Islet precursor cell (in vitro differentiated cells): ENCODE measurements at regions not wholly inside any gene's neighbourhood (a gene's known extent, or its start where the extent isn't known, plus 50 kb on each side); places are given as distances from the start of the nearest gene placed in this dataset.

Source experiments
- DNase-seq: peaks from one replicate; pipeline ENCODE4 v3.0.0-alpha.2; 2018

DNA sequence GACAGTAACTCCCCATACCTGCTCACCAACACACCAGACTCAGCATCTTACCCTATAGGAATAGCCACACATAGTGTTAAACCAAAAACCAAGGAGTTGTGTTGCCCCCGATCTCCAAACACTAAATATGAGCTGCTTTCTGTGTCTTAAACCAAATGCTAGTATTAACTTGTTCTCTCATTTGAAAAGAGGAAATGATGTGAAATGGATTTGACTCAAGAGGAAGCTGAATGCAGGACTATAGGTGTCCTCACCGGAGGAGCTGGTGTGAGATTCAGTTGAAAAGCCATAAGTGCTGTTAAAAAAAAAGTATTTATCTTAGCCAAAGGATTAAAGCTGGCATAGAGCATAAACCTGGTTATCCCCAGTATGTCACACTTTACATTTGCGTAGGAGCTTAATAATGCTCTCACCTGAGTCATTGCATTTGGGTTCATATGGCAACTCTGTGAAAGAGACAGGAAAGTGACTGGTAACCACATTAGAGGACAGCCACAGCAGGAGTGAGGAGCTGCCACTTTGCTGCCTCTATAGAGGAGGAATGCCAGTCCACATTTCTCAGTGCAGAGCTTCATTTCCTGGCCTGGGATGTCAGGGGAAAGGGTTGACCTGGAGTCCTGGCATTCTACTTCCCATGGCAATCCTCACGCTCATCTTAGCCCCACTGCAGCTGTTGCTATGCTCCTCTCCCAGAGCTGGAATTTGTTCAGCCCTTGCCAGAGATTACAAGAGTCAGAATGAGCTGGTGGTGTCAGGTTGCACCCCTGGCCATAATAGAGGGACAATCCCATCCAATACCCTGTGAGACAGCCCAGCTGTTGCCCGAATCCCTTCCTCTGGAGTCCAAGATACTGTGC lies 143.3 kb upstream of the ANKFN1 start:
- DNase-seq: peak; percentile 82

- DNase-seq: no peak
Observed at GRCh38 chr17:56011406-56012131, 141.7 kb upstream of the ANKFN1 start.

GRCh38 chr17:56018211-56018610 lies 135.1 kb upstream of the ANKFN1 start:
- DNase-seq: no peak

GRCh38 chr17:56020369-56020768 lies 132.9 kb upstream of the ANKFN1 start:
- no peak for DNase-seq

GRCh38 chr17:56021681-56022190 lies 131.5 kb upstream of the ANKFN1 start:
- no peak for DNase-seq

DNA sequence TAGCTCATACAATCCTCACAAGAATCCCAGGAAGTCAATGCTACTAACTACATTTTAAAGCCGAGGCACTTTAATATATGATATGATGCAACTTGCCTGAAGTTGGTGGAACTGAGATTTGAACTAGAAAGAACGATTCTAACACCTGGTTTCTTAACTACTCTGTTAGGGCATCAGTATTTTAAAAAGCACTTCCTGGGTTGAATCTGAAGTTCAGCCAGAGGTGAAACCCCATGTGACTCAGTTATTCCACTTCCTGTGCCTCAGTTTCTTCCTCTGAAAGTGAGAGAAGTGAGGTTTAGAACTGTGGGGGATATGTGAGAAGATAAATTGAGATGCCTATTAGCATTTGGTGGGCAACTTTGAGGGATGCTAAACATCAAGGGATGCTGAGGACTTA lies 129.4 kb upstream of the ANKFN1 start:
- no peak for DNase-seq

DNA sequence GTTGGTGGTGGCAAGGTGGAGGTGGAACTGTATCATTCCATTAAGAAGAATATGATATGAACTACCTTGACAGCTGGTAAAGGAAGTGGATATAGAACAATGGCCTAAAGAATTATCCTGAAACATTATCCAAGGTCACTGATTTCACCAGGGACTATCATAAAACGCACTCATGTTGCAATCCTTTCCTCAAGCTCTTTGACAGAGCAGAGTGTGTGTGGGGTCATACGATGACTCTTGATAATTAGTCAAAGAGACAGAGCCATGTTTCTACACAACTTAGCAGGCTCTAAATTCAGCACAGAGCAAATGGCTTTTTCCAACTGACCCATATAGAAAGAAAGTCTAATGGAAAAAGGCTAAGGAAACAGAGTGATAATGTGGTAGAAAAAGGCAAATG lies 126.4 kb upstream of the ANKFN1 start:
- DNase-seq: no peak

GRCh38 chr17:56028837-56029236 lies 124.4 kb upstream of the ANKFN1 start:
- no peak for DNase-seq

DNA sequence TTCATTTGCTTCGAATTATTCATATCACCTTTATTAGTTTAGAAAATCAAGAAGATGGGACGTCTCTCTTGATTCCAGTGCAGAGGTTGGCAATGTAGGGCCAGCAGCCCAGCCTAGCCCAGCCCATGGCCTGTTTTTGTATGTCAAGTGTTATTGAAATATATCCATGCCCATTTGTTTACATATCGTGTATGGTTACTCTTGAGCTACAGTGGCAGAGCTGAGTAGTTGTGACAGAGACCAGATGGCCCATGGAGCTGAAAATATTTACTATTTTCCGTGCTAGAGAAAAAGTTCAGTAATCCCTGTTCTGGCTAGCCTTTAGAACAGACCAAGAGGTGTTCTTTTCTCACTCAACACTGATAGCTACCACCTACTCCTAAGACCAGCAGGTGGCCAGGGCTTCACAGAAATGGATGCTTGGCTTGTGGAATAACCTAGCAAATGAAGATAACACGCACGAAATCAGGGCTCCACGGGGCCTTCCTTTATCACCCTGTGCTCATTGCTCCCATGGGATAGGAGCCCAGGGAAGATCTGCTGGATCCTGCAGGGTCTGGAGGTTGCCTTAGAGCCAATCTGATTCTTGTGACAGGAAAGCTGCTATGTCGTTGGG lies 123.2 kb upstream of the ANKFN1 start:
- DNase-seq: no peak

- DNase-seq: no peak
Observed at GRCh38 chr17:56031636-56032035, 121.6 kb upstream of the ANKFN1 start.

DNA sequence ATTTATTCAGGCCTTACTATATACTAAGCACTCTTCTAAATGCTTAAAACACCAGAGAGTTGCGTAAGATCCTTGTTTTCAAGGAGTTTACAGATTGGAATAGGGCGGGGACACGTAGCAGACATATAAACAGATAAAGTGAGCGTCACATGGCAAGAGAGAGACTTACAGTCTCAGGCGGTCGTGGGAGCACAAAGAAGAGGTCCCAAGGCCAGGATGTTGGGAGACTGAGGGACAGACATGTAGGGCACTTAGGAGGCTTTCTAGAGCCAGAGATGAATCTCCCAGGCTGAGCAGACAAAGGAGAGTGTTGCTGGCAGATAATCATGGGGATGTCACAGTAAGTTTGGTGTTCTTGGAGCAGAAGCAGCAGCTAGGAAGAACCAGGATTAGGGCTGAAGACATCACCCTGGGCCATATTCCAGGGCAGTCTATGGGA lies 119.1 kb upstream of the ANKFN1 start:
- no peak for DNase-seq

- no peak for DNase-seq
Observed at GRCh38 chr17:56038131-56038530, 115.1 kb upstream of the ANKFN1 start.

- no peak for DNase-seq
Observed at GRCh38 chr17:56045872-56046271, 107.4 kb upstream of the ANKFN1 start.

DNA sequence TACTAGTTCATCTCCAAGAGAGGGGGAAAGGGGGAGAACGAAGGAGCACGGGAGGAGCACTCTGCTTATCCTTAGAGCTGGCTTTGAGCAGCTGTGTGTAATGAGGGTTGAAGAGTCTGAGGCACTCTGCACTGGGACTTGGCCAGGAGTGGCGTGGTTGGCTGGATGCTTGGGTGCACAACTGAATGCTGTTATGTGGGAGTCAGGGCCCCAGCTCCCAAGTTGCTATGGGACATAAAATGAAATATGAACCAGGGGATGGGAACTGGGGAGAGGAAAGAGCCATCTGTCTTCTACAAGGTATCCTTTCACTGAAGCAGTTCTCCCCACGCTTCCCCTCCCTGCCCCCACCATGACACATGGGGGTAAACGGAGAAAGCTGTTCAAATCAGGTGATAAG lies 105.9 kb upstream of the ANKFN1 start:
- no peak for DNase-seq

DNA sequence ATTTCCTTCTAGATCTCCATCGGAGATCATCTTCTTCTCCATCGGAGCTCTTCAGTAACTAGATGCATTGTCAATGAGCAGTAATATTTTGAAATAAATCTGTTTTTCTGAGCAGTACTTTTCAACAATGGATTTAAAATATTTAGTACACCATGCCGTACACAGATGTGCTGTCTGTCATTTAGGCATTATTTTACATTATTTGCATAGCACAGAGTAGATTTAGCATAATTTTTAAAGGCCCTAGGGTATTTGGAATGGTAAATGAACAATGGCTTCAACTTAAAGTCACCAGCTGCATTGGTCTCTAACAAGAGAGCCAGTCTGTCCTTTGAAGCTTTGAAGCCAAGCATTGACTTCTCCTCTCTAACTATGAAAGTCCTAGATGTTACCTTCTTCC lies 95.4 kb upstream of the ANKFN1 start:
- DNase-seq: no peak

DNA sequence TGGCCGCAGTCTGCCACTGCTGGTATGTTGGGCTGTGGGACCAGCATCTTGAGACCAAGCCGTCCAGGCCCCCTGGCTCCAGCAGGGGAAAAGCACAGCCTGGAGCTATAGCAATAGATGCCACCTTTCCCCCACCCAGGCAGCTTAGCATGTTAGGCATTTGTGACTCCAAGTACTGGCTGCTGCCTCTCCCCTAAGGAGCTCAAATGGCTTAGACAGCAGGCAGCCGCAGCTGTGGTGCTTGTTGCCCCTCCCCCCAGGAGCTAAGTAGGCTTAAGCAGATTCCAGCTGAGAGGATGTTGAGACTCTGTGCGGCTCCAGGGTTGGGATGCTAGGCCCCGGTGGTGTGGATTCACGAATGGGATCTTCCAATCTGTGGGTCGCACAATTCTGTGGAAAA lies 88.8 kb upstream of the ANKFN1 start:
- DNase-seq: no peak

- no peak for DNase-seq
Observed at GRCh38 chr17:56074361-56074890, 78.8 kb upstream of the ANKFN1 start.

DNA sequence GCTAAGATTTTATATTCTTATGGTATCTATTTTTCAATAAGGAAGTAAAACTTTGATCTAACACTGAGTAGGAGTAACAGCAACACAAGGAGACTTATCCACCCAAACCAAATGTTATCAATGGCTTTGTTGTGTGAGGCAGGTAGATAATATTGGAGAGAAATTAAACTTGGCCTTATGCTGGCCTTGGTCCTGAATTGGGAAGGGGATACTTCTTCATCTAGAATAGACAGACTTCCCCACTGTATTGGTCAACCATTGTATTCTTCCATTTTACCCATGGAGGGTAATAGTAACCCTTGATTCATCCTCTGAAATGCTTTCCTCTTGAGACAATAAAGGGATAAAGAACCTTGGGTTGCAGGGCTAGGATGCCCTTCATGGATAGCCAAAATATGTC lies 76.3 kb upstream of the ANKFN1 start:
- no peak for DNase-seq

DNA sequence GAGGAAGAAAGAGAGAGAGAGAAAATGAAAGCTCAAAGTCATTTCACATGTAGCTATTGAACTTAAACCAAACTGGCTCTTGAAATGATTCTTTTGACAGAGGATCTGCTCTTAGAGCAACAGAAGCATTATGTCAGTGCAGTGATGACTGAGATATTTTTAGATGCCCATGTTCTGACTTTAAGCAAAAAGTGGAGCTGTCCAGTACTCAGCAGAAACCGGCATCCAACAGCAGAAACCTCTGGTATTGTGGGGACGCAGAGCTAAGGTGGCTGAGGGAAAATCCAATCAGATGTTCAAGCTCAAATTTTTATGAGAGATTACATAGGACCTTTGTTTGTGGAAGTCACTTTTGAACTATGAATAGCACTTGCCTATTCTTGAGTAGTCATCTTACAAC lies 69.8 kb upstream of the ANKFN1 start:
- DNase-seq: no peak

DNA sequence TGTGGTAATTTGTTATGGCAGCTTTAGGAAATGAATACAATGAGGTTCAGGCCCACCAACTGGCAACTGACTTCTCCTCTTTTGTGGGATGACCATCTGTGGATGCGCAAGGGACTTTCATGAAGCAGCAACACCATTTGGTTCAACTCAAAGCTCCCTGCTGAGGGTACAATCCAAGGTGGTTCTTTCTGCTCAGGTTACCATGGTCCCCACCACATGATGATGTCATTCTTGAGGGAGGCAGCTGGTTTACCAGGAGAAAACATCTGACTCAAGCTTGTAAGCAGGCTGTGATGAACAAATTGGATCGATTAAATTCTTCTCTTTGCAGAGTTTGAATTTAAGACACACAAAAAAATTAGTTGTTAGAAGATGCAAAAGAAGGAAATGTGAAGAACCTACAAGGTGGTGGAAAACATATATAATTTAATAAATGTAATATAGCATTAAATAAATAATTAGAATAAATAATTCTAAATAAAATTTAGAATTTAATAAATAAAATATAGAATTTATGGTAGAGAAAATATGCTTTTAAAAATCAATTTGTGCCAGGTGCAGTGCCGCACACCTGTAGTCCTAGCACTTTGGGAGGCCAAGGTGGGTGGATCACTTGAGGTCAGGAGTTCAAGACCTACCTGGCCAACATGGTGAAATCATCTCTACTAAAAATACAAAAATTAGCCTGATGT lies 67.6 kb upstream of the ANKFN1 start:
- no peak for DNase-seq

GRCh38 chr17:56087199-56087598 lies 66.1 kb upstream of the ANKFN1 start:
- DNase-seq: no peak

DNA sequence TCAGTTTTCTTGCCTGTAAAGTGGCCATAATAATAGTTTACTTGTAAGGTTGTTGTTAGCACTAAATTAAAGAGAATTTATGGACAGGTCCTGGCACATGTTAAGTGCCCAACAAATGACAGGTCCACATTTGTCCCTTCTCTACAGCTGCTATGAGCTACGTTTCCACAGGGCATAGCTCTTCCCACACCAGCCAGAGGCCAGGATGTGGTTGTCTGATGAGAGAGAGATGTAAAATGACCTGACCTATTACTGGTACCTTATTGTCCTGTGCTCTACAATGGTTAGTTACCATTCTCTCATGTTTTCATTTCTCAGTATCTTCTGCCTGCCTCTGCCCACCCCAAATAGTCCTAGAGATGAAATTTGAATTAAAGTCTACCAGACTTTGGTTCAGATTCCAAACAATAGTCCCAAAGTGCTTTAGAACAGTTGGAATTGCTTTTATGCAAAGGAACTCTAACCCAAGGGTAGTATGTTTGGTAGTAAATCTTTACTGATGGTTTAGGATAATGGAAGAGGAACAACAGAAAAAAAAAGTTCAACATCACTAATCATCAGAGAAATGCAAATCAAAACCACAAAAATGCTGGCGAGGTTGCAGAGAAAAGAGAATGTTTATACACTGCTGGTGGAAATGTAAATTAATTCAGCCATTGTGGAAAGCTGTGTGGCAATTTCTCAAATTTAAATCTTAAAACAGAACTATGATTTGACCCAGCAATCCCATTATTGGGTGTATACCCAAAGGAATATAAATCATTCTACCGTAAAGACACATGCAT lies 57.1 kb upstream of the ANKFN1 start:
- no peak for DNase-seq
